ENCODE measurements at regions not wholly inside any gene's neighbourhood (a gene's known extent, or its start where the extent isn't known, plus 50 kb on each side); places are given as distances from the start of the nearest gene placed in this dataset.

GRCh38 chr5:2006193-2006970 lies 123.7 kb upstream of the IRX4 start:
- DNase-seq (ENCODE audit: low spot score): no peak
- no peaks in the 10 kb centered on the region for H3K36me3 Mint-ChIP-seq (ENCODE audit: low read depth)
- no peaks in the 10 kb centered on the region for H3K9me3 Mint-ChIP-seq
- intact Hi-C loops (cut with micrococcal nuclease): no loop called here
- no peaks in the 10 kb centered on the region for H3K27me3 Mint-ChIP-seq (ENCODE audit: insufficient read depth)
- no peaks in the 10 kb centered on the region for H3K4me1 Mint-ChIP-seq (ENCODE audit: low read depth)
- H3K27ac Mint-ChIP-seq: no peak overlapping the region
- H3K4me3 Mint-ChIP-seq: no peak overlapping the region

GRCh38 chr5:2005101-2006041 lies 122.6 kb upstream of the IRX4 start:
- no peak for DNase-seq (ENCODE audit: low spot score)
- Mint-ChIP-seq H3K36me3 (ENCODE audit: low read depth) (no peaks in the 10 kb centered on the region), H3K4me1 (ENCODE audit: low read depth) (no peaks in the 10 kb centered on the region), H3K4me3 (no peak overlapping the region), H3K27ac (no peak overlapping the region), H3K27me3 (ENCODE audit: insufficient read depth) (no peaks in the 10 kb centered on the region), H3K9me3 (no peaks in the 10 kb centered on the region)
- intact Hi-C loops (cut with micrococcal nuclease): no loop called here

- Mint-ChIP-seq H3K9me3 (no peaks in the 10 kb centered on the region), H3K4me1 (ENCODE audit: low read depth) (no peaks in the 10 kb centered on the region), H3K4me3 (no peak overlapping the region), H3K27me3 (ENCODE audit: insufficient read depth) (no peaks in the 10 kb centered on the region), H3K27ac (no peak overlapping the region), H3K36me3 (ENCODE audit: low read depth) (no peaks in the 10 kb centered on the region)
- DNase-seq (ENCODE audit: low spot score): no peak
- intact Hi-C loops (cut with micrococcal nuclease): no loop called here
These were observed 121.1 kb upstream of the IRX4 start for GRCh38 chr5:2003690-2004365.

- Mint-ChIP-seq H3K4me1 (ENCODE audit: low read depth) (no peaks in the 10 kb centered on the region), H3K27ac (no peak overlapping the region), H3K9me3 (peaks cover 2% of the 10 kb centered on the region), H3K27me3 (ENCODE audit: insufficient read depth) (no peaks in the 10 kb centered on the region), H3K36me3 (ENCODE audit: low read depth) (no peaks in the 10 kb centered on the region), H3K4me3 (no peak overlapping the region)
- DNase-seq (ENCODE audit: low spot score): no peak
- intact Hi-C loops (cut with micrococcal nuclease): no loop called here
These were observed 120.5 kb upstream of the IRX4 start for GRCh38 chr5:2003206-2003605.

- Mint-ChIP-seq H3K27me3 (ENCODE audit: insufficient read depth) (no peaks in the 10 kb centered on the region), H3K4me3 (no peak overlapping the region), H3K36me3 (ENCODE audit: low read depth) (no peaks in the 10 kb centered on the region), H3K9me3 (peaks cover 12% of the 10 kb centered on the region), H3K4me1 (ENCODE audit: low read depth) (no peaks in the 10 kb centered on the region), H3K27ac (no peak overlapping the region)
- DNase-seq (ENCODE audit: low spot score): no peak
- intact Hi-C loops (cut with micrococcal nuclease): no loop called here
These were observed 118.6 kb upstream of the IRX4 start for GRCh38 chr5:2001300-2001699.

GRCh38 chr5:2000591-2000990 lies 117.9 kb upstream of the IRX4 start:
- H3K27ac Mint-ChIP-seq: no peak overlapping the region
- no peak for DNase-seq (ENCODE audit: low spot score)
- H3K4me3 Mint-ChIP-seq: no peak overlapping the region
- H3K4me1 Mint-ChIP-seq (ENCODE audit: low read depth): no peaks in the 10 kb centered on the region
- no peaks in the 10 kb centered on the region for H3K27me3 Mint-ChIP-seq (ENCODE audit: insufficient read depth)
- intact Hi-C loops (cut with micrococcal nuclease): no loop called here
- no peaks in the 10 kb centered on the region for H3K36me3 Mint-ChIP-seq (ENCODE audit: low read depth)
- H3K9me3 Mint-ChIP-seq: peaks cover 12% of the 10 kb centered on the region

- Mint-ChIP-seq H3K27ac (no peak overlapping the region), H3K4me1 (ENCODE audit: low read depth) (no peaks in the 10 kb centered on the region), H3K9me3 (peaks cover 12% of the 10 kb centered on the region), H3K4me3 (no peak overlapping the region), H3K36me3 (ENCODE audit: low read depth) (no peaks in the 10 kb centered on the region), H3K27me3 (ENCODE audit: insufficient read depth) (no peaks in the 10 kb centered on the region)
- intact Hi-C loops (cut with micrococcal nuclease): no loop called here
- no peak for DNase-seq (ENCODE audit: low spot score)
These were observed 117.1 kb upstream of the IRX4 start for GRCh38 chr5:1999794-2000193.

GRCh38 chr5:1998716-1999317 lies 116.1 kb upstream of the IRX4 start:
- no peaks in the 10 kb centered on the region for H3K4me1 Mint-ChIP-seq (ENCODE audit: low read depth)
- H3K27me3 Mint-ChIP-seq (ENCODE audit: insufficient read depth): no peaks in the 10 kb centered on the region
- intact Hi-C loops (cut with micrococcal nuclease): no loop called here
- peaks cover 15% of the 10 kb centered on the region for H3K9me3 Mint-ChIP-seq
- H3K4me3 Mint-ChIP-seq: no peak overlapping the region
- no peak overlapping the region for H3K27ac Mint-ChIP-seq
- no peak for DNase-seq (ENCODE audit: low spot score)
- H3K36me3 Mint-ChIP-seq (ENCODE audit: low read depth): no peaks in the 10 kb centered on the region

GRCh38 chr5:1998348-1998669 lies 115.6 kb upstream of the IRX4 start:
- intact Hi-C loops (cut with micrococcal nuclease): no loop called here
- H3K36me3 Mint-ChIP-seq (ENCODE audit: low read depth): no peaks in the 10 kb centered on the region
- H3K9me3 Mint-ChIP-seq: peaks cover 19% of the 10 kb centered on the region
- no peak overlapping the region for H3K4me3 Mint-ChIP-seq
- no peak overlapping the region for H3K27ac Mint-ChIP-seq
- no peak for DNase-seq (ENCODE audit: low spot score)
- H3K27me3 Mint-ChIP-seq (ENCODE audit: insufficient read depth): no peaks in the 10 kb centered on the region
- H3K4me1 Mint-ChIP-seq (ENCODE audit: low read depth): no peaks in the 10 kb centered on the region

- Mint-ChIP-seq H3K36me3 (ENCODE audit: low read depth) (no peaks in the 10 kb centered on the region), H3K27ac (no peak overlapping the region), H3K4me3 (no peak overlapping the region), H3K9me3 (peaks cover 19% of the 10 kb centered on the region), H3K4me1 (ENCODE audit: low read depth) (no peaks in the 10 kb centered on the region), H3K27me3 (ENCODE audit: insufficient read depth) (no peaks in the 10 kb centered on the region)
- intact Hi-C loops (cut with micrococcal nuclease): no loop called here
- DNase-seq (ENCODE audit: low spot score): no peak
These were observed 115.1 kb upstream of the IRX4 start for GRCh38 chr5:1997640-1998347.

GRCh38 chr5:1995491-1995890 lies 112.8 kb upstream of the IRX4 start:
- Mint-ChIP-seq H3K4me1 (ENCODE audit: low read depth) (no peaks in the 10 kb centered on the region), H3K4me3 (no peak overlapping the region), H3K36me3 (ENCODE audit: low read depth) (no peaks in the 10 kb centered on the region), H3K9me3 (peaks cover 19% of the 10 kb centered on the region), H3K27me3 (ENCODE audit: insufficient read depth) (no peaks in the 10 kb centered on the region), H3K27ac (no peak overlapping the region)
- no peak for DNase-seq (ENCODE audit: low spot score)
- intact Hi-C loops (cut with micrococcal nuclease): no loop called here

- H3K4me1 Mint-ChIP-seq (ENCODE audit: low read depth): no peaks in the 10 kb centered on the region
- DNase-seq (ENCODE audit: low spot score): no peak
- H3K27ac Mint-ChIP-seq: no peak overlapping the region
- H3K27me3 Mint-ChIP-seq (ENCODE audit: insufficient read depth): no peaks in the 10 kb centered on the region
- intact Hi-C loops (cut with micrococcal nuclease): no loop called here
- no peak overlapping the region for H3K4me3 Mint-ChIP-seq
- no peaks in the 10 kb centered on the region for H3K9me3 Mint-ChIP-seq
- no peaks in the 10 kb centered on the region for H3K36me3 Mint-ChIP-seq (ENCODE audit: low read depth)
These were observed 104.7 kb upstream of the IRX4 start for GRCh38 chr5:1987471-1987870.
